WTC11 (cell line): ENCODE measurements at regions not wholly inside any gene's neighbourhood (a gene's known extent, or its start where the extent isn't known, plus 50 kb on each side); places are given as distances from the start of the nearest gene placed in this dataset.

Source experiments
- ATAC-seq: fragments of 200-7000 bp; cut with Tn5 transposase; 2 replicates; pipeline ENCODE4 v1.10.0; 2021; ENCODE audit warnings: mild to moderate bottlenecking, moderate library complexity
- CTCF ChIA-PET: fragments of 300-600 bp; sonication (Branson Sonifier 250); formaldehyde crosslinking; loops from one replicate; lab custom pipeline; 2021; ENCODE audit warnings: antibody characterized with exemption; lab: Charles Lee
- POLR2A ChIA-PET: fragments of 350-600 bp; sonication (Branson Sonifier 250); formaldehyde crosslinking; loops from one replicate; lab custom pipeline; 2021; ENCODE audit warnings: antibody characterized with exemption; lab: Charles Lee
- DNase-seq: peaks from one replicate; pipeline ENCODE4 v3.0.0; 2021; ENCODE audit warnings: low spot score
- H3K27ac Mint-ChIP-seq: 2 replicates; pipeline ENCODE4 v1.8.0; 2021; ENCODE audit warnings: mixed read lengths
- H3K27me3 Mint-ChIP-seq: 2 replicates; pipeline ENCODE4 v1.8.0; 2021; ENCODE audit warnings: low read depth, mild to moderate bottlenecking, moderate library complexity, mixed read lengths
- H3K36me3 Mint-ChIP-seq: 2 replicates; pipeline ENCODE4 v1.8.0; 2021; ENCODE audit warnings: mixed read lengths
- H3K4me1 Mint-ChIP-seq: 2 replicates; pipeline ENCODE4 v1.8.0; 2022; ENCODE audit warnings: mixed read lengths
- H3K4me3 Mint-ChIP-seq: 2 replicates; pipeline ENCODE4 v1.8.0; 2021; ENCODE audit warnings: mild to moderate bottlenecking, moderate library complexity, mixed read lengths
- H3K9me3 Mint-ChIP-seq: 2 replicates; pipeline ENCODE4 v1.8.0; 2021; ENCODE audit warnings: mixed read lengths
- AFF4 ChIP-seq: sonication (generic); formaldehyde crosslinking; IDR thresholded peaks from 2 replicates; pipeline ENCODE4 v1.8.1; 2023; ENCODE audit warnings: mild to moderate bottlenecking, missing genetic modification reagents, borderline replicate concordance
- CREB1 ChIP-seq: sonication (generic); formaldehyde crosslinking; IDR thresholded peaks from 2 replicates; pipeline ENCODE4 v1.8.0; 2023; ENCODE audit warnings: mild to moderate bottlenecking, missing genetic modification reagents
- JAZF1 ChIP-seq: fragments of 250-450 bp; sonication (Bioruptor Pico); IDR thresholded peaks from 2 replicates; pipeline ENCODE4 v1.9.0; 2021; ENCODE audit warnings: moderate library complexity, mild to moderate bottlenecking, inconsistent platforms
- MAX ChIP-seq: sonication (generic); formaldehyde crosslinking; IDR thresholded peaks from 2 replicates; pipeline ENCODE4 v1.8.0; 2022; ENCODE audit warnings: mild to moderate bottlenecking, missing genetic modification reagents
- NR3C1 ChIP-seq: sonication (generic); formaldehyde crosslinking; conservative IDR thresholded peaks from 2 replicates; pipeline ENCODE4 v1.8.1; 2023; ENCODE audit warnings: low read depth, mild to moderate bottlenecking, missing genetic modification reagents
- PRDM15 ChIP-seq: sonication (generic); formaldehyde crosslinking; IDR thresholded peaks from 2 replicates; pipeline ENCODE4 v1.8.0; 2022; ENCODE audit warnings: missing genetic modification reagents
- PRRX2 ChIP-seq: fragments of 250-450 bp; sonication (Bioruptor Pico); IDR thresholded peaks from 2 replicates; pipeline ENCODE4 v1.8.0; 2021; ENCODE audit warnings: mild to moderate bottlenecking
- SMAD4 ChIP-seq: sonication (generic); formaldehyde crosslinking; IDR thresholded peaks from 2 replicates; pipeline ENCODE4 v1.8.0; 2022; ENCODE audit warnings: mild to moderate bottlenecking, missing genetic modification reagents
- TCF7 ChIP-seq: sonication (generic); formaldehyde crosslinking; IDR thresholded peaks from 2 replicates; pipeline ENCODE4 v1.8.0; 2022; ENCODE audit warnings: mild to moderate bottlenecking, low read depth, missing genetic modification reagents, moderate library complexity
- TP53 ChIP-seq: sonication (generic); formaldehyde crosslinking; IDR thresholded peaks from 2 replicates; pipeline ENCODE4 v1.8.1; 2023; ENCODE audit warnings: mild to moderate bottlenecking, missing genetic modification reagents
- ZBTB21 ChIP-seq: sonication (generic); formaldehyde crosslinking; IDR thresholded peaks from 2 replicates; pipeline ENCODE4 v1.8.1; 2023; ENCODE audit warnings: mild to moderate bottlenecking, missing genetic modification reagents, borderline replicate concordance
- ZNF416 ChIP-seq: fragments of 250-450 bp; sonication (Bioruptor Pico); IDR thresholded peaks from 2 replicates; pipeline ENCODE4 v1.9.0; 2021; ENCODE audit warnings: mild to moderate bottlenecking, inconsistent platforms
- TF ChIP-seq, protein P1 (sequence below): sonication (generic); formaldehyde crosslinking; IDR thresholded peaks from 2 replicates; pipeline ENCODE4 v1.8.1; 2023; ENCODE audit warnings: mild to moderate bottlenecking, moderate library complexity, missing genetic modification reagents
- TF ChIP-seq, protein P2 (sequence below): sonication (generic); formaldehyde crosslinking; IDR thresholded peaks from 2 replicates; pipeline ENCODE4 v1.8.0; 2022; ENCODE audit warnings: mild to moderate bottlenecking, missing genetic modification reagents
- TF ChIP-seq, protein P3 (sequence below): sonication (generic); formaldehyde crosslinking; IDR thresholded peaks from 2 replicates; pipeline ENCODE4 v1.8.0; 2023; ENCODE audit warnings: missing genetic modification reagents, mild to moderate bottlenecking, borderline replicate concordance

DNA sequence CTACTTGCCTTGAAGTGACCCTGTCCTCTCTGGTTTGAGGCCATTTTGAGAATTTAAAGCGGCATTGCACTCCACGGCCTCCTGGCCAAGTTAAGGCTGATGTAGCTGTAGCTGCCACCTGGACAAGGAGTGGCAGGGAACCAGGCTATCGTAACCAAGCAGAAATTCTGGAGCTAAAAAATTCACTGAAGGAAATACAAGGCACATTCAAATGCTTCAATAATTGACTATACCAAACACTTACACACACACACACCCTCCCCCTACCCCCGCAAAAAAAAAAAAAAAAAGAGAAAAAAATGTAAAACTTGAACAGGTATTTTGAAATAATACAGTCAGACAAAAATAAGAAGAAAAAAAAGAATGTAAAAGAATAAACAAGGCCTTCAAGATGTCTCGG, 409.0 kb upstream of the SEMA3A start:
- no peaks in the 10 kb centered on the region for H3K27me3 Mint-ChIP-seq
- no peak overlapping the region for H3K4me3 Mint-ChIP-seq
- DNase-seq (no peak), ATAC-seq (no peak)
- TF ChIP-seq ZBTB21 (no peak), SMAD4 (CRISPR knock-in tag) (no peak)
- TF ChIP-seq, protein P1, sequence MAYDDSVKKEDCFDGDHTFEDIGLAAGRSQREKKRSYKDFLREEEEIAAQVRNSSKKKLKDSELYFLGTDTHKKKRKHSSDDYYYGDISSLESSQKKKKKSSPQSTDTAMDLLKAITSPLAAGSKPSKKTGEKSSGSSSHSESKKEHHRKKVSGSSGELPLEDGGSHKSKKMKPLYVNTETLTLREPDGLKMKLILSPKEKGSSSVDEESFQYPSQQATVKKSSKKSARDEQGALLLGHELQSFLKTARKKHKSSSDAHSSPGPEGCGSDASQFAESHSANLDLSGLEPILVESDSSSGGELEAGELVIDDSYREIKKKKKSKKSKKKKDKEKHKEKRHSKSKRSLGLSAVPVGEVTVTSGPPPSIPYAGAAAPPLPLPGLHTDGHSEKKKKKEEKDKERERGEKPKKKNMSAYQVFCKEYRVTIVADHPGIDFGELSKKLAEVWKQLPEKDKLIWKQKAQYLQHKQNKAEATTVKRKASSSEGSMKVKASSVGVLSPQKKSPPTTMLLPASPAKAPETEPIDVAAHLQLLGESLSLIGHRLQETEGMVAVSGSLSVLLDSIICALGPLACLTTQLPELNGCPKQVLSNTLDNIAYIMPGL (CRISPR knock-in tag) = no peak
- CTCF ChIA-PET = no interaction called here
- peaks cover 3% of the 10 kb centered on the region; the same call in 1 of the 2 replicates for H3K36me3 Mint-ChIP-seq
- H3K4me1 Mint-ChIP-seq = no peaks in the 10 kb centered on the region
- H3K9me3 Mint-ChIP-seq = peaks cover 20% of the 10 kb centered on the region; the same call in 1 of the 2 replicates
- POLR2A ChIA-PET = no interaction called here
- no peak overlapping the region for H3K27ac Mint-ChIP-seq

GRCh38 chr7:84595026-84595425, 400.4 kb upstream of the SEMA3A start:
- no peak overlapping the region for H3K4me3 Mint-ChIP-seq
- H3K27me3 Mint-ChIP-seq = no peaks in the 10 kb centered on the region
- no peak for ATAC-seq
- H3K27ac Mint-ChIP-seq = no peak overlapping the region
- CTCF ChIA-PET = no interaction called here
- no peaks in the 10 kb centered on the region for H3K4me1 Mint-ChIP-seq
- POLR2A ChIA-PET = no interaction called here
- TF ChIP-seq JAZF1 (no peak), PRRX2 (CRISPR knock-in tag) (no peak), ZNF416 (CRISPR knock-in tag) (no peak), TCF7 (CRISPR knock-in tag) (no peak), AFF4 (CRISPR knock-in tag) (no peak), NR3C1 (no peak), MAX (no peak), CREB1 (CRISPR knock-in tag) (no peak), PRDM15 (CRISPR knock-in tag) (no peak), TP53 (CRISPR knock-in tag) (no peak)
- TF ChIP-seq, protein P2, sequence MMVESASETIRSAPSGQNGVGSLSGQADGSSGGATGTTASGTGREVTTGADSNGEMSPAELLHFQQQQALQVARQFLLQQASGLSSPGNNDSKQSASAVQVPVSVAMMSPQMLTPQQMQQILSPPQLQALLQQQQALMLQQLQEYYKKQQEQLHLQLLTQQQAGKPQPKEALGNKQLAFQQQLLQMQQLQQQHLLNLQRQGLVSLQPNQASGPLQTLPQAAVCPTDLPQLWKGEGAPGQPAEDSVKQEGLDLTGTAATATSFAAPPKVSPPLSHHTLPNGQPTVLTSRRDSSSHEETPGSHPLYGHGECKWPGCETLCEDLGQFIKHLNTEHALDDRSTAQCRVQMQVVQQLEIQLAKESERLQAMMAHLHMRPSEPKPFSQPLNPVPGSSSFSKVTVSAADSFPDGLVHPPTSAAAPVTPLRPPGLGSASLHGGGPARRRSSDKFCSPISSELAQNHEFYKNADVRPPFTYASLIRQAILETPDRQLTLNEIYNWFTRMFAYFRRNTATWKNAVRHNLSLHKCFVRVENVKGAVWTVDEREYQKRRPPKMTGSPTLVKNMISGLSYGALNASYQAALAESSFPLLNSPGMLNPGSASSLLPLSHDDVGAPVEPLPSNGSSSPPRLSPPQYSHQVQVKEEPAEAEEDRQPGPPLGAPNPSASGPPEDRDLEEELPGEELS (CRISPR knock-in tag) = no peak
- TF ChIP-seq, protein P1 (CRISPR knock-in tag) = no peak
- TF ChIP-seq, protein P3, sequence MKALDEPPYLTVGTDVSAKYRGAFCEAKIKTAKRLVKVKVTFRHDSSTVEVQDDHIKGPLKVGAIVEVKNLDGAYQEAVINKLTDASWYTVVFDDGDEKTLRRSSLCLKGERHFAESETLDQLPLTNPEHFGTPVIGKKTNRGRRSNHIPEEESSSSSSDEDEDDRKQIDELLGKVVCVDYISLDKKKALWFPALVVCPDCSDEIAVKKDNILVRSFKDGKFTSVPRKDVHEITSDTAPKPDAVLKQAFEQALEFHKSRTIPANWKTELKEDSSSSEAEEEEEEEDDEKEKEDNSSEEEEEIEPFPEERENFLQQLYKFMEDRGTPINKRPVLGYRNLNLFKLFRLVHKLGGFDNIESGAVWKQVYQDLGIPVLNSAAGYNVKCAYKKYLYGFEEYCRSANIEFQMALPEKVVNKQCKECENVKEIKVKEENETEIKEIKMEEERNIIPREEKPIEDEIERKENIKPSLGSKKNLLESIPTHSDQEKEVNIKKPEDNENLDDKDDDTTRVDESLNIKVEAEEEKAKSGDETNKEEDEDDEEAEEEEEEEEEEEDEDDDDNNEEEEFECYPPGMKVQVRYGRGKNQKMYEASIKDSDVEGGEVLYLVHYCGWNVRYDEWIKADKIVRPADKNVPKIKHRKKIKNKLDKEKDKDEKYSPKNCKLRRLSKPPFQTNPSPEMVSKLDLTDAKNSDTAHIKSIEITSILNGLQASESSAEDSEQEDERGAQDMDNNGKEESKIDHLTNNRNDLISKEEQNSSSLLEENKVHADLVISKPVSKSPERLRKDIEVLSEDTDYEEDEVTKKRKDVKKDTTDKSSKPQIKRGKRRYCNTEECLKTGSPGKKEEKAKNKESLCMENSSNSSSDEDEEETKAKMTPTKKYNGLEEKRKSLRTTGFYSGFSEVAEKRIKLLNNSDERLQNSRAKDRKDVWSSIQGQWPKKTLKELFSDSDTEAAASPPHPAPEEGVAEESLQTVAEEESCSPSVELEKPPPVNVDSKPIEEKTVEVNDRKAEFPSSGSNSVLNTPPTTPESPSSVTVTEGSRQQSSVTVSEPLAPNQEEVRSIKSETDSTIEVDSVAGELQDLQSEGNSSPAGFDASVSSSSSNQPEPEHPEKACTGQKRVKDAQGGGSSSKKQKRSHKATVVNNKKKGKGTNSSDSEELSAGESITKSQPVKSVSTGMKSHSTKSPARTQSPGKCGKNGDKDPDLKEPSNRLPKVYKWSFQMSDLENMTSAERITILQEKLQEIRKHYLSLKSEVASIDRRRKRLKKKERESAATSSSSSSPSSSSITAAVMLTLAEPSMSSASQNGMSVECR = no peak
- peaks cover 2% of the 10 kb centered on the region; the same call in 1 of the 2 replicates for H3K36me3 Mint-ChIP-seq
- DNase-seq = no peak
- H3K9me3 Mint-ChIP-seq = peaks cover 2% of the 10 kb centered on the region; the same call in 1 of the 2 replicates
